Brain microvascular endothelial cell (primary cell): ENCODE measurements at regions not wholly inside any gene's neighbourhood (a gene's known extent, or its start where the extent isn't known, plus 50 kb on each side); places are given as distances from the start of the nearest gene placed in this dataset.

Experiments used
- DNase-seq: peaks from one replicate; pipeline ENCODE4 v3.0.0-alpha.2; 2020
- H3K27ac ChIP-seq: fragments of 250-450 bp; sonication (Bioruptor Pico); 2 replicates; pipeline ENCODE4 v1.5.1; 2020; ENCODE audit warnings: mild to moderate bottlenecking, moderate library complexity
- H3K27me3 ChIP-seq: fragments of 250-450 bp; sonication (Bioruptor Pico); replicated peaks from 2 replicates; pipeline ENCODE4 v1.5.1; 2020; ENCODE audit warnings: mild to moderate bottlenecking
- H3K36me3 ChIP-seq: fragments of 250-450 bp; sonication (Bioruptor Pico); replicated peaks from 2 replicates; pipeline ENCODE4 v1.5.1; 2020; ENCODE audit warnings: mild to moderate bottlenecking
- H3K4me3 ChIP-seq: 2 replicates; pipeline ENCODE4 v1.5.1; 2011; ENCODE audit warnings: low read depth, mild to moderate bottlenecking, control low read depth, low read length, moderate library complexity
- in situ Hi-C: cut with HindIII; loops from 2 replicates; pipeline ENCODE4 v1.10.0; 2017; ENCODE audit warnings: low sequenced_read_pairs, low pct_ligation_motif_present
- TF ChIP-seq, protein P1 (sequence below): IDR thresholded peaks from 2 replicates; pipeline ENCODE4 v1.5.1; 2011; ENCODE audit warnings: low read depth, mild to moderate bottlenecking, moderate library complexity, low read length, control low read depth, inconsistent platforms; ENCODE audit errors: missing control alignments

DNA sequence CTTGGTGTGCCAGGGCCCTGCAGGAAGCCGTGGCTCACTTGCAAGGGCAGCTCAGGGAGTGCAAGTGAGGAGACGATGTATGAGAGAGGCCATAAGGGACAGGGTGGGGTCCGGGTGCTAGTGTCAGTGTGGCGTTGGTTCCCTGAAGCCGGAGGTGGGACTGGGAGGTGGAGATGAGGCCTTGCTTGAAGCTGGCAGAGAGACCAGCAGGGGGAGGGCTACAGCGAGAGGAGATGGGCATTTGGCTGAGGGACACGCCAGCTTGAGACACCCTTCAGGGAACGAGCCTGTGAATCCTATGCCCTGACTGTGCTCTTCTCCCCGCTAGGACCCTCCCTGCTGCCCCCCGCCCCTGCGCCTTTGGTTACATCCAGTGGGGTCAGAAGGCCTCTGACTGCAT, 529.1 kb downstream of the TCERG1L start:
- TF ChIP-seq, protein P1, sequence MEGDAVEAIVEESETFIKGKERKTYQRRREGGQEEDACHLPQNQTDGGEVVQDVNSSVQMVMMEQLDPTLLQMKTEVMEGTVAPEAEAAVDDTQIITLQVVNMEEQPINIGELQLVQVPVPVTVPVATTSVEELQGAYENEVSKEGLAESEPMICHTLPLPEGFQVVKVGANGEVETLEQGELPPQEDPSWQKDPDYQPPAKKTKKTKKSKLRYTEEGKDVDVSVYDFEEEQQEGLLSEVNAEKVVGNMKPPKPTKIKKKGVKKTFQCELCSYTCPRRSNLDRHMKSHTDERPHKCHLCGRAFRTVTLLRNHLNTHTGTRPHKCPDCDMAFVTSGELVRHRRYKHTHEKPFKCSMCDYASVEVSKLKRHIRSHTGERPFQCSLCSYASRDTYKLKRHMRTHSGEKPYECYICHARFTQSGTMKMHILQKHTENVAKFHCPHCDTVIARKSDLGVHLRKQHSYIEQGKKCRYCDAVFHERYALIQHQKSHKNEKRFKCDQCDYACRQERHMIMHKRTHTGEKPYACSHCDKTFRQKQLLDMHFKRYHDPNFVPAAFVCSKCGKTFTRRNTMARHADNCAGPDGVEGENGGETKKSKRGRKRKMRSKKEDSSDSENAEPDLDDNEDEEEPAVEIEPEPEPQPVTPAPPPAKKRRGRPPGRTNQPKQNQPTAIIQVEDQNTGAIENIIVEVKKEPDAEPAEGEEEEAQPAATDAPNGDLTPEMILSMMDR = no peak
- in situ Hi-C loops = no loop called here
- H3K27ac ChIP-seq = no peak overlapping the region
- no peak overlapping the region for H3K4me3 ChIP-seq
- H3K27me3 ChIP-seq = no peaks in the 10 kb centered on the region
- H3K36me3 ChIP-seq = no peaks in the 10 kb centered on the region
- DNase-seq = no peak

DNA sequence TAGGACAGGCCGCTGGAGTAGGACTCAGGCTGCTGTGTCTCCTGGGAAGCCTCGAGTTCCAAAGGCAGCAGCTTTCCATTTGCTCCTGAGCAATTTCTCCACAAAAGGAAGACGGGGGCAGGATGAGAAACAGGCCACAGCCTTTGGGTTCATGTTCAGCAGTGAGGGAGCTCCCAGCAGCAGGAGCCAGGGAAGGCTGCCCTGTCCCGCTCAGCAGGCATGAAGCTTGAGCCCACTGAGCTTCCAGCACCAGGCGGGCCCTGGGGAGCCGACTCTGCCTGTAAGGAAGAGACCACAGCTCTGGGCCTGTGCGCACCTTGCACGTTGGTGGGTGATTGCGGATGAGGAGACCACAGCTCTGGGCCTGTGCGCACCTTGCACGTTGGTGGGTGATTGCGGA, 527.2 kb downstream of the TCERG1L start:
- no peaks in the 10 kb centered on the region for H3K27me3 ChIP-seq
- H3K36me3 ChIP-seq = no peaks in the 10 kb centered on the region
- DNase-seq = no peak
- no peak overlapping the region for H3K27ac ChIP-seq
- in situ Hi-C loops = no loop called here
- H3K4me3 ChIP-seq = no peak overlapping the region
- TF ChIP-seq, protein P1 = no peak

DNA sequence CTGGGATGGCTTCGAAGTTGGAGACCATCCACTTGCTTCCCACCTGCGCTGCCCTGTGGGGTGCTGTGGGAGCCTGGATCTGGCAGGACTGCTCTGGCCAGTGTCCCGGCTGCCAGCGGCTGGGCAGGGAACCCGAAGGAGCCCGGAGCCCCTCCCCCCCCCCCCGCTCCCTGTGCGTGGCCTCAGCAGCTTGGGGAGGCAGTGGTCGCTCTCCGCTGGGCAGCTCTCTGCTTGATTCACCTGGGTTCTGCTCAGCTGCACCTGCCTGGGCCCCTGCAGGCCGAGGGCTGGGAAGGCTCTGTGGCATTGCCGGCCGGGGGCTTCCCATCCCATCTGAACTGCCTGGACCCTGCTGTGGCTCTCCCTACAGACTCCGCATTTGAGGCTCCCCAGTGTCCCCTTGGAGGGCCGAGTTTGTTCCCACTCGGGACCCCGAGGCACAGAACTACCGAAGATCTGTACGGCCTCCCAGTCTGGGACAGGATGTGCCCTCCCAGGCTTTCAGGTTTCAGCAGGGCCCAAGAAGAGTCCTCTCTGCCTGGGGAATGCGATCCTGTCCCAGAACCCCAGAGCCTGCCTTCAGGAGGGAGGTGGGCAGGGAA, 525.1 kb downstream of the TCERG1L start:
- H3K27ac ChIP-seq = no peak overlapping the region
- DNase-seq = no peak
- no peak overlapping the region for H3K4me3 ChIP-seq
- H3K36me3 ChIP-seq = no peaks in the 10 kb centered on the region
- TF ChIP-seq, protein P1 = no peak
- in situ Hi-C loops = no loop called here
- no peaks in the 10 kb centered on the region for H3K27me3 ChIP-seq

DNA sequence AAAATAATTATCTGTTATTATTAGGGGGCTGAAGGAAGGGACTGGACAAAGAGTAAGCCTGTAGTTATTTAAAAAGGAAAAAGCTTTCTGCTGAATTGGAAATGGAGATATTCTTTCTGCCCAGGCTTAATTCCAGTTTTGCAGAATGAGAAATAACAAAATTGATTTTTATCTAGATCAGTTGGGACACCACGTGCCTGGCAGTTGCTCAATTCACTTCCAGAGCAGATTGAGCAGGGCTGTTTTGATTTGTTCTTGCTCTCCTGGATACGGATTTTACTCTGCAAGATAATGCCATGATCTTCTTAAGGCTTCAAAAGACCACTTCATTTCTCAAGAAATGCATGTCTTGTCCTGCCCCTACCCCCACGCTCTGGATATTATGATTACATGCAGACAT, 524.3 kb downstream of the TCERG1L start:
- H3K27ac ChIP-seq = no peak overlapping the region
- no peaks in the 10 kb centered on the region for H3K36me3 ChIP-seq
- in situ Hi-C loops = no loop called here
- TF ChIP-seq, protein P1 = no peak
- H3K27me3 ChIP-seq = no peaks in the 10 kb centered on the region
- H3K4me3 ChIP-seq = no peak overlapping the region
- DNase-seq = no peak

DNA sequence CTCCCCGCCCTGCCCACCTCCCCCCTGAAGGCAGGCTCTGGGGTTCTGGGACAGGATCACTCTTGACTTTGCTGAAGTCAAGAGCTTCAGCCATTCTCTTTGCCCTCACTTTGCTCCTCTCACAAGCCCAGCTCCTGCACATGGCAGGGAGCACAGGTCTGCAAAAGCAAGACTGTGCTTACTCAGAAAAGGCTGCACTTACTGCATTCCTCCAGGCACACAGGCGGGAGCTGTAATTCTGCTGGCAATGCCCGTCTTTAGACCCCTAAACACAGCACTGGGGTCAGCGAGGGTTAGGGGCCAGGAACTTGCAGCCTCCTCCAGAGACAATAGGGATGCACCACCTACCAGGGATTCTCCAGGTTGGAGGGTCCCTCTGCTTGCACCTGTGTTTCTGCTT, 523.7 kb downstream of the TCERG1L start:
- TF ChIP-seq, protein P1 = no peak
- no peaks in the 10 kb centered on the region for H3K36me3 ChIP-seq
- no peaks in the 10 kb centered on the region for H3K27me3 ChIP-seq
- DNase-seq = no peak
- in situ Hi-C loops = no loop called here
- H3K4me3 ChIP-seq = no peak overlapping the region
- no peak overlapping the region for H3K27ac ChIP-seq

DNA sequence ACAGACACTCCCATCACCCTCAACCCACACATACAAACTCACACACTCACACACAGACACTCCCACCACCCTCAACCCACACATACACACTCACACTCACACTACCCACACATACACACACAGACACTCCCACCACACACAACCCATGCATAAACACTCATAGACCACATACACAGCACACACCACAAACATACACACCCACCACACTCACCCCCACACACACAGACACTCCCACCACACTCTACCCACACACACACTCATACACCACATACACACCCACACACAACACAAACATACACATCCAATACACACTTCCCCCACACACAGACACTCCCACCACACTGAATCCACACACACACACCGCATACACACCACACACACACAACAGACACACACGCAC, 521.2 kb downstream of the TCERG1L start:
- no peak for DNase-seq
- Histone ChIP-seq H3K4me3 (no peak overlapping the region), H3K36me3 (no peaks in the 10 kb centered on the region), H3K27ac (no peak overlapping the region), H3K27me3 (no peaks in the 10 kb centered on the region)
- TF ChIP-seq, protein P1 = no peak
- in situ Hi-C loops = no loop called here
